GM19043 (cell line): ENCODE measurements at regions not wholly inside any gene's neighbourhood (a gene's known extent, or its start where the extent isn't known, plus 50 kb on each side); places are given as distances from the start of the nearest gene placed in this dataset.

Experiments used
- ATAC-seq: cut with Tn5 transposase; IDR thresholded peaks from one replicate; pipeline ENCODE4 v1.9.1; 2021; ENCODE audit warnings: low read depth; ENCODE audit not compliant: unreplicated experiment

DNA sequence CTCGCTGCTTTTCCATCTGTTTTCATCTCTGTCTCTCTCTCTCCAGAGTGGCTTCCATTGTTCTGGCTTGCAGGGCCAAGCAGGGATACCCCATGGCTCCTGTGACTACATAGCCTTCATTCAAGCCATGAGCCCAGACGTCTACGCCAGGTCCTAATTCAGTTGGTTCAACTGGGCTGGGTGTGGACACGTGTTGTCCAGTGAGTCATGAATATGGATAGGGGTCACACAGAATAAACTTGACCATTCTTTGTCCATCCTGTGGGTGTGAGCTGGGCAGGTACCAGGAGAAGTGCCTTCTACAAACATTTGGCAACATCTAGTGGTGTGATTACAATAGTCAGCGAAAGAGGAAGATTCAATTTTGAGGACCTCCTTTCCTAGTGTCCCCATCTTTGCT, 96.9 kb upstream of the ARMC2 start:
- ATAC-seq, result no peak

DNA sequence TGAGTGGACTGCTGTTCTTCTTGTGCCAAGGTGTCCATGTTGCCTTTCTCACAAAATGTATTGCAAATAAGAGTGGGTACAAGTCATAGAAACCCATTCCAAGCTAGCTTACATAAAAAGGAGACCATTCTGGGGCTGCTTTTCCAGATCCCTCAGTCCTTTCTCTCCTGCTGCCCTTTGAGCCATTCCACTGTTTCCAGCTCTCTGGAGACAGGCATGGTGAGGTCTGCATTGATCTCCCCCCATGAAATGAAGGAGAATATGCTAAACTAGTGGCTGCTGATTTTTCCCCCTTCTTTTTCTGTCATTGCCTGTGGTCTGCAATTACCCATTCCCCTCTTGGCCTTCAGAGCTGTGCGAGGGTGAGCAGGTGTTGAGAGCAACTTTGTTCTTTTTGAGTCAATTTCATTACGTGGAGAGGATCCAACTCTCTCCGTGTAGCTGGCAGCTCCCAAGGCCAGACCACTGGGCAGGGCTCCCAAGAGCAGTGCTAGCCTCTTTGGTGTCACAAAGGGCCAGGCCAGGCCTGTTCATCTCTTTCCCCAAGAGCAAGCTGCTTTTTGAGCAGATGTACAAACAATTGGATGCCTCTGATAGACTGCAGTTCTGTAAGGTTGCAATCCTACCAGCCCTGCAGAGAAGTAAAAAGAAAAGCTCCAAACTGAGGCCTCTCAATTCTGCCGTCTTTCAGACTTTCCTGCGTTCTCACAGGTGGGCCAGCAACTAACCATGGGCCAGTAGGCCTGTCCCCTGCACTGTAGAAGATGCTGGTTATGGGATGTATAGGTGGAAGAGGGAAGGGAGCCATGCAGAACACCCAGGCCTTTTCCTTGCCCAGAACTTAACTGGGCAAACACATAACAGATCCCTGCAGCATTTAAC, 96.1 kb upstream of the ARMC2 start:
- no peak for ATAC-seq

DNA sequence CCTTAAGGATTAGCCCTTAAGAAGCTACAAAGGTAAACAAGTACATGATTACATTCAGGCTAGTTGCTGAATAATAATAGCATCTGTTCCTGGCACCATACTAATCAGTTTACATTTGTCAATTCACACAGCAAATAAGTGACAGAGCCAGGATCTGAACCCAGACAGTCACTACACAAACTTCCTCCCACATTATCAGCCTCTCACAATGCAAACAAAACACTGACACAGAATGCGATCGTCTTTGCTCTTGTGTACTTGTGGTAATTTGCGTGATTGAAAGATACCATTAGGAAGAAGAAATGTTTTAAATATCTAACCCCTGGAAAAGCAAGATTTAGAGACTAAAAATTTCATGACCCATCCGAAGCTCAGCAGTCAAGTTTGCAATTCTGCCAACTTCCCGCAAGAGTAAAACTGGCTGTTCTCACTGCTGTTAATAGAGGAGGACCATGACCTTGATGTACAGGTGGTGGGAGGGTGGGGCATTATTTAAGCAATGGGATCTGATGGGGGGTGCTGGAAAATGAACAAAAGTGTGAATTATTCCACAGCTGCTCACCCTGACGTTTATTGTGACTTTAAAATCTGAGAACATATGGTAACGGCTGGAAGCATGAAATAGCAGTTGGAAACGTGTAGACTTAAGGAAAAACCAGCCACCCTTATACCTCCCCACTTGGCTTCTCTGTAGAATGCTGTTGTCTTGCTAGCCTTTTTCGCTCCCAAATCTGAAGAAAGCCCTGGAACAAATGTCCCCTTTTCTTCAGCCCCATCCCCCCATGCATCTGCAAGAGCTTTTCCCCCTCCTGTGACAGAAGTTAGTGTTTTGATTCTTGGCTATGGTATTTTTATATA, 95.3 kb upstream of the ARMC2 start:
- no peak for ATAC-seq

DNA sequence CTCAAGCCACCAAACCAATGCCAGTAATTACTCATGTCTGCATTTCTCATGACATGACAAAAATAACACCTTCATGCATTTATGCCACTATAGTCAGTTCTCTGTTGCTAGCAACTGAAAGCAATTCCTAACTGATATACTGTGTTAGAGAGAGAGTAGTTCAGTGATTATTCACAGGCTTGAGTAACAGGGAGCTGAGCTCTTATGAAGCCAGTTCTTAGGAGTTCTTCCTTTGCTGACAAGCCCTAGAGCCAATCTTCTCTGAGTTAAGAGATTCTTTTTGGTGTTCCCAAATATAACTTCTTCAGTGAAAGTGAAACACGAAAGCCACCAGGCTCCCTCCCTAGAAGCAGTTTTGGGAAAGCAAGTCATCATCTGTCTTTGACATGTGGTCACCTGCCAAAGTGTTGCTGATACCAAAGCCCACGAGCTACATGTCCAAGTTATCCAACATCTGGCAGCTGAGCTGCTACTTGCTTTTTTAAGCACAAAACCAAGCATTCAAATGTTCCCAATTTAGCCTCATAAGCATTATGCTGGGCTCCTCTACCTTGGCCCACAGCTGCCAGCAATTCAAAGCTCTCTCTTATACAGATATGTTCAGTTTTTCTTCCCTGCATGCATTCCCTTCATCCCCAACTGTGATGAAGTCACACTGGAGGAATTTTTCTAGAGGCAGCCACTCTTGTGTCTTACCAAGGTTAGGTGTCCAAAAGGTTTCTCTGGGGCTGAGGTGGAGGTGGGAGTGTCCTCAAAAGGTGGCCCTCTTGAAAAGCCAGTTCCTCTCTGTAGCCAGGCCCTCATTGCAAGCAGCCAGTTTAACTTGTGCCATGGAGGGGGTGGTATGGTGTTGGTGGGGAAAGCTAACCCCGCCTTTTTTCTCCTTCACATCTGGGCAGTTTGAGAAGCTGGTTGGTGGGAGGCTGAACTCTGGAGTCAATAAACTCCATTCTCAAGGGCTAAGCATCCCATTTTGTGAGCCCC, 92.7 kb upstream of the ARMC2 start:
- ATAC-seq, result no peak

DNA sequence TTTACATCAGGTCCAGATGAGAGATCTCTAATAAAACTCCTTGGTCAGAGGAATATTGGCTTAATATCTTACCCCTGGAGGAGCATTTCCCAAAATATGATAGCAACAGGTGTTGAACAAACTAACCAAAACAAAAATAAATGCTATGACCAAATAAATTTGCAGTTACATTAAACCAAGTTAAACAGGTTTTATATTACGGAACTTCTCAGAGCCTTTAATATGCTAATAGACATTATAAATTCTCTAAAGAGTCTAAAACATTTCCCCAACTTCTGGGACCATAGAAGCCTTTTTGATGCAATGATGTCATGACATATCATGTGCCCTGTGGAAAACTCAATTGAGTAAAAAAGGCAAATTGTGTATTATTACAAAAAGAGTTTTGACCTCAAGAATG, 90.9 kb upstream of the ARMC2 start:
- ATAC-seq, result no peak

DNA sequence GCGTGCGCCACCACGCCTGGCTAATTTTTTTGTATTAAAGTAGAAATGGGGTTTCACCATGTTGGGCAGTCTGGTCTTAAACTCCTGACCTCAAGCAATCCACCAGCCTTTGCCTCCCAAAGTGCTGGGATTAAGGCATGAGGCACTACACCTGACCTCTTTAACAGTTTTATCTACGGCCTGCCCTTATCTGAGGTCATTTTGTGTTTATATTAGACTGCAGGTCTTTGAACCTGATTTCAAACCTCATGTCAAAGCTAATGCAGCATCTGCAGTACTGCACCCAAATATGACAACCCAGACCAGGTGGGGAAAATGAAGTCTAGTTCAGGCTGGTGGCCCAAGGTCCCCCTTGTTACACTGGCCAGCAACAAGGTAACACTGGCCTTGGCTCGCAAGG, 89.3 kb upstream of the ARMC2 start:
- ATAC-seq, result no peak

DNA sequence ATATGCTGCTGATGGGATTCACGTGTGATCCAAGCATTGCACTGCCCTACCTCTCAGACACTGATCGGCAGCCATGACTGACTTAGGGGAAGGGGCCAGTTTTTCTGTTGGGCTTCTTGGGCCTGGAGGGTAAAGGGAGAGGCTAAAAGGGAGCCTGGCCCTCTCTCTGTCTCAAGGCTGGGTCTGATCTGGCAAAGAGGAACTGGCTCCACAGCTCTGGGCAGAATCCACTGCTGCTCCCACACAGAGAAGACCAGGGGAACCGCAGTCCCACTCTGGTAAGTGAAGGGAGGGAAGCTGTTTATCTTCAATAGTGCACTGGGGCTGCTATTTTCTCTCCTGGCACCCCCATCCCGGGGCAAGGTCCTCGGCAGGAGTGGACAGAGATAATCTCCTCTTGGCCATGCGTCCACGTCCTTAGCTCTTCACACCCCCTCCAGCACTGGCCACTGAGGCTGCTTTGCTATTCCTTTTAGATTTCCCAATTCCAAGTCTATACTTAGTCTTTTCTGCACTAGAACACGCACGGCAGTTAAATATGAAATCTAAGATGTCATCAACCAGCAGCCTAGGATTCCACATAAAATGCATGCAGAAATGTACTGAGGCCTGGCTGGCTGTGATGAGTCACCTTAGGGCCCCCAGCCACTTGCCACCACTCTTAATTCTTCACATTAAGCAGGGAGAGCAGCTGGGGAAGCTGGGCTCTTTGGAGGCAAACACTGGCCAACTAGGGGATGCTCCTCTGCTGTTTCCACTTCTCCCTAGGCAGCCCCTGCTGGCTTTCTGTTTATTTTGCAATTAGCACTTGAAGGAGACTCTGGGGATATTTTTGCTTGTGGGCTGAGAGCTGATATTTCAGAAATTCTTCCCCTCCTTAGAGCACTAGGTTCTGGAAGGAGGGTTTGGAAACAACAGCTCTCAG, 87.8 kb upstream of the ARMC2 start:
- ATAC-seq, result no peak

DNA sequence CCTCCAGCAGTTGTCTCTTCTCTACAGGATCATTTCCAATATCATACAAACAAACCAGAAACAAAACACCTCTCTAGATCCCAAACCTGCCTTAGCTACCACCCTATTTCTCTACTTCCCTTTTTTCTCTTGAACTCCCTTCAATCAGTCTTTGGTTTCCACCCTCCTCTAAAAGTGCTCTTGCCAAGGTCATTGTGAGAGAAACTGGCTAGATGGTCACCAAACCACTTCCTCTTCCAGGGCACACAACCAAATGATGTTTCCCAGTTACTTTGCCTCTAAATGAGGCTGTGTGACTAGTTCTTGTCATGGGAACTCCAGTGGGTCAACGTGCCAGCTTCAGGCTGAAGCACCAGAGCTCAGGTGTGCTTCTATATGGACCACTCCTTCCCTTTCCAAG, 85.8 kb upstream of the ARMC2 start:
- no peak for ATAC-seq

DNA sequence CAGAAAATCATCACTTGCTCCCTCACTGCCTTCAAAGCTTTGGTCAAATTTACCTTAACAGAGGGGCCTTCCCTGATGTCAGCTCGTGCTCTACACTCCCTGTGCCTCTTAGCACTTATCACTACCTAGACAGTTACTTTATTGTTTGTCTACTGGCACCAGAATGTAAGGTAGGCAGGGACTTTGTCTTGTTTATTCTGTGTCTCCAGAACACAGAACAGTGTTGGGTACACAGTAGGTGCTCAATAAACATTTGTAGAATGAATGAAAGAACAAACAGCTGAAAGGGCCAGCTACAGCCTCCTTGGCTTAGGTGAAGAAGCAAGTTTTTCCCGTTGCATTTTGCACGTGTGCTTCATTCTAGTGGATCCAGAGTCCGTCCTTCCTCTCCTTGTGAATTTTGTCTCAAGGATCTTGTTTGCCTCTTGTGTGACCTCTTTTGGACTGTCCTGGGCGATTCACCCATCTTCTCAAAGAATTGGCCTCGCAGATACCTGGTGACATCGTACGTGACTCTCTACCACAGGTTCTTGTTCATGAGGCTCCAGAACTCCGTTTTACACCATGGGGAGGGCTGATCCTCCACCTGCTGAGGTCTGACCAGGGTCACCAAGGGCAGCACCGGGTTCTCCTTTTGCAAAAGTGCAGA, 84.2 kb upstream of the ARMC2 start:
- no peak for ATAC-seq

DNA sequence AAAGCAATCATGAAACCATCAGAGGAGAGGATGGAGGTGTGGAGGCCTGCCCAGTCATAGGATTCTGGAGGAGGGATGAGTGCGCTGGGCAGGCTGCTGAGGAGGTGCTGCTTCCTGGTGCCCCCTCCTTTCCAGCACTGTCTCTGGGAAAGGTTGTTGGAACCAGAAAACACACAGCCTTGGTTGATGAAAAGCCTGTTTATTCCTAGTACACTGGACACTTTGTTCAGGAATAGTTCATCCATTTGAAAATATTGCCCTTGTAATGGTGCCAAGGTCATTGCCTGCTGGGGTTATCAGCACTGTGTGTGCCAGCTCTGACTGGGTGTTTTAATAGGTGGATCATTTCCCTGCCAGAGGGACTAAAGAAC, 83.7 kb upstream of the ARMC2 start:
- no peak for ATAC-seq

DNA sequence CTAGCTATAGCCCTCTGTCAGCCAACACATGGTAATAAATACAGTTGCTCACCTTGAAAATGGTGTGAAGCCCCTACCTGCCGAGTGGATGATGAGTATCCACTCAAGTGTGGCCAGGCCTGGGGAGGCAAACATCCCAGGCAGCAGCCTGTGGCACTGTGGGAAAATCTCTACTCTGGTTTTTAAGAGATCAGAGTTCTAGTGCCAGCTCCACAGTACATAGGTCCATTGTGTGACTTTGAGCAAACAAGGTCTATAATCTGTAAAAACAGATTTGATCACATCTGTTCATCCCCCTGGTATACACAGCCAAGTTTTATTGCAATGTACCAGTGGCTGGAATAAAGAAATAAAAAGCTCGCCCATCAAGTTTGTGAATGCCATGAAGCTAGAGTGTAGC, 82.7 kb upstream of the ARMC2 start:
- ATAC-seq, result no peak

DNA sequence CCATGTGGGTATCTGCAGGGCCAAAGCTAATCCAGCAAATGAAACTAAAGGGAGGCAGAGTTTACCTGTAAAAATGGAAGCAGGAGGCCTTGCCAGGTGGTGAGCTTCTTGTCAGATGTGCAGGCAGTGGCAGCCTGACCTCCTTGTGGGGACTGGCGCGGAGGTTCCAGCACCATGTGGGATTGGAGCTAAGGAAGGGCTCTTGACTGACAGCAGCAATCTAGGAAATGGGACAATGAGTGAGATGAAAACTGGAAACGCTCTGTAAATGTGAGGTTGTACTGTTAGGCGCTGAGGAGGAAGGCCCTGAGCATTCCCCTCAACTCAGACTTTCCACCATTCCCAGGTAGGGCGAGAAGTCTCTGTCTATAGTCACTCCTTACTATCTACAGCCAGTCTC, 81.8 kb upstream of the ARMC2 start:
- ATAC-seq, result no peak

DNA sequence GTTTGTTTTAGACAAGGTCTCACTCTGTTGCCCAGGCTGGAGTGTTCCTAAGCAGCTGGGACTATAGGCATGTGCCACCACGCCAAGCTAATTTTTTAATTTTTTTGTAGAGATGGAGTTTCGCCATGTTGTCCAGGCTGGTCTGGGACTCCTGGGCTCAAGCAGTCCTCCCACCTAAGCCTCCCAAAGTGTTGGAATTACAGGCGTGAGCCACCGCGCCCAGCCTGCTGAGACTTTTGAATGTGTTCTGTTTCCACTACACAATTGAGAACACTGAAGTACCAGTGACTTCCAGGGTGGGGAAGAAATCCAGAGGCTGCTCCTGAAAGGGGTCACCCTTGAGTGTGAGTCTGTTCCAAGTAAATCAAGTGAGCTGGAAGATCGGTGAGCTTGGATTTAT, 81.3 kb upstream of the ARMC2 start:
- ATAC-seq, result no peak

DNA sequence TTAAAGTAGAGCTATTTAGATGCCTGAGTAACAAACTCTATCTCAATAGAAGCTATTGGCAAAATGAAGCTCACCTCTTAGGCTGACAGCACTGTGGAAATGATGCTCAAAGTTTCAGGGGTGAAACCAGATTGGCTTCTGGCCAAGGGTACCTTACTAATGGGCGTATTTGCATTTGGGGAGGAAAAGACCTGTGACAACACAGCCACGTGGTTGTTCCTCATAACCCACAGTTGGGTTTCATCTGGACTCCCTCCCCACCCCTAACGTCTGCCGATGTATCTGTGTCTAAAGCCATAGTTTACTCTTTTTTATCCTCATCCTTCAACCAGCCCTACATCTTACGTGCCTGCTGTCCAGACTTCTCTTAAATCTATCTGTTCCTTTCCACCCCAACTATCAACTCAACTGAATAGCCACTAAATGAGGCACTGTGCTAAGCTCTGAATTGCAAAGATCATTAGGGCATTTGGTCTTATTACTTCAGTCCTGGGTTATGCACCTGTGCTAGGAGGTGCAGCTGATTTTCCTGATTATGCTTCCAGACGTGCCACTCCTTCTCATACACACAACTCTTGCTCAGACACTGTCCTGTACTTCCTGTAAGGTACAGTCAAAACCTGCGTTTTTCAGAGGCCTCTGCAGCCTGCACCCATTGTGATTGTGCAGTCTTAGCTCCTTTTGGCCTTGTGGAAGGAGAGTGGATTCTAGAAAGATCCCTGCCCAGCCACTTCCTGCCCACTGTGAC, 80.6 kb upstream of the ARMC2 start:
- ATAC-seq, result no peak

DNA sequence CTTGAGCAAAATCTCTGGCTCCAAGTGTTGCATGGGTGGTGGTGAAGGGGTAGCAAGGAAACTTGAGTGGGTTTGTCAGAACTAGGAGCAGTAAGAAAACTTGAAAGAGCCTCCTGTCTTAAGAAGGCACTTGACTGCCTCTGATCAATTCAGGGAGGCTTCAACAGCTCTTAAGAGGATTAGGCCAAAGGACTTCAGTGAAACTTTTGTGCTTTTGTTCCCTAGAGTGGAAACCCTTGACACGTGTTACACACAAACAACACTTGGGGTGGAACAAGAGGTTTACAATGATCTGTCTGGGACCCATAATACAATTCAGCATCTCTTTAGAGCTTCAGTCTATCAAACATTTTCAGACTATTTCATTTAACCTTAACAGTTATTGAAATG, 80.1 kb upstream of the ARMC2 start:
- no peak for ATAC-seq

DNA sequence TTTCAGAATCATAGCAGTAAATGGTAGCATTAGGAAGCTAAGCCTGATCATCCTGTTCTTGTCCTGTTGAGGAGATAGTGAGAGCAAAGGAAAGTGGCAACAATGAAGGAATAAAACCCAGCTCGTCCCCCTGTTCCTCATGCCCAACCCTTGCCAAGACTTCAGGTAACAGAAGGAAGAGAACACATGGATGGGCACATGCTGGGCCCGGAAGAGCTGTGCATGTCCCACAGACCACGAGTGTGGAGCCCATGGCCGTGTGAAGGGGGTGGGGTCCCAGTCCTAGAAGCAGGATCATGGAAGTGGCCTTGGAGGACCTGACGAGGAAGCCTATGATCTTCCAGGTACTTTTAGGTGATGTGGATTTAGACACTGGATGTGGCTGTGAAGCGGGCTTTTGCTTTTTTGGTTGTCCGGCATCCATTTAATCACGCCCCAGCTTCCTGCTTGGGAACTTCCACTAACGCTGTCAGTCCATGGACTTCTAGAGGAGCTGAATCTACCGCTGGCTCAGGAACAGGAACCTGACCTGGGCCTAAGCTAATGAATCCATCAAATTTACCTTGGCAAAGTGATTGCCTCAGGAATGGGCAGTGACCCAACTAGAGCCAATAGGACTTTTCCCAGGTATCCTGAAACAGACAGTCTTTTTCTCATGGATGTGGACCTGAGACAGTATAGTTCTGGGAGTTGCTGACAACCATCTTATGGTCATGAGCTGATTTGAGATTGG, 79.3 kb upstream of the ARMC2 start:
- ATAC-seq, result no peak

DNA sequence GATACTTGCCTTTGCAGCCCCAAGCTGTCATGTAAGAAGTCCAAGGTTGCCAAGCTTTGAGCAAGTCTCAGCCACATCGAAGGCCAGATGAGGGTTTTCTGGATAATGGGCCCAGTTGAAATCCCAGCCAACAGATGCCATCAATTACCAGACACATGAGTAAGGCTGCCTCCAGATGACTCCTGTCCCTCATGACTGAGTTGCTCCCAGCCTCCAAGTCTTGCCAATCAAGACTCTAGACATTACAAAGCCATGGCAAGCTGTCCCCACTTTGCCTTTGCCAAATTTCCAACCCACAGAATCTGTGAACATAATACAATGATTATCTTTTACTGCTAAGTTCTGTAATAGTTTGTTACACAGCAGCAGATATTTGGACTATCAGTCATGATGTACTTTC, 76.8 kb upstream of the ARMC2 start:
- no peak for ATAC-seq

DNA sequence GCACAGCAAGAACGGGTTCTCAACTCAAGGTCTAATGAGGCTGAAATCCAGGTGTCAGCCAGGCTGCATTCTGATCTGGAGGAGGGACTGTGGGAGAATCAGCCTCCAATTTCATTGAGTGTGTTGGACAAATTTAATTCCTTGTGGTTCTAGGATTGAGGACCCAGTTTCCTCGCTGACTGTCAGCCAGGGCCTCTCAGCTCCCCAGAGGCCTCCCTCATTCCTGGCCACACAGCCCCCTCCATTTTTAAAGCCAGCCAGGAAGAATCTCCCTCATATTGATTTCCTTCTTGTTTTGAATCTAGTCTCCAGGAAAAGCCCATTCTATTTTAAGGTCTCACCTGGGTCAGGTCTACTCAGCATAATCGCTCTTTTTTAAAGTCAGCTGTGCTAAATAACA, 73.7 kb upstream of the ARMC2 start:
- ATAC-seq, result no peak
